ENCODE measurements at regions not wholly inside any gene's neighbourhood (a gene's known extent, or its start where the extent isn't known, plus 50 kb on each side); places are given as distances from the start of the nearest gene placed in this dataset.

DNA sequence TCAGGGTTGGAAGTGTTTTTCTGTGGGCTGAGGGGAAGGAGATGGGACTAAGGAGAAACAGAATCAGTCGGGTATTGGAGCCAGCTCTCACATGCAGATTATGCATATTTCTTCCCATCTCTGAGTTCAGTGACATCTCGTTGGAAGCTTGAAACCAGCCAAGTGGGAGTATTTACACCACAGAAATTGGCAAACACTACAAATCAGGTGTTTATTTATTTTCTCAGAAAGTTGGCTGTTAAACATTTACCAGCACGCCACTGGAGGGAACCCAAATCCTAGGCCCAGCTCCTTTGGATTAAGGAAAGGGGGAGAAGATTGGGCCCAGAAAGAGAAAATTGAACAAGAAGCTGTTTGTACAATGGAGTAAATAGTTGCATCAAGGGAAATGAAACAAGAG, 72.1 kb upstream of the PITX1 start:
- no peak for TF ChIP-seq POLR2A (IDR thresholded peaks at IDR 0.05)
- TF ChIP-seq, protein P1, sequence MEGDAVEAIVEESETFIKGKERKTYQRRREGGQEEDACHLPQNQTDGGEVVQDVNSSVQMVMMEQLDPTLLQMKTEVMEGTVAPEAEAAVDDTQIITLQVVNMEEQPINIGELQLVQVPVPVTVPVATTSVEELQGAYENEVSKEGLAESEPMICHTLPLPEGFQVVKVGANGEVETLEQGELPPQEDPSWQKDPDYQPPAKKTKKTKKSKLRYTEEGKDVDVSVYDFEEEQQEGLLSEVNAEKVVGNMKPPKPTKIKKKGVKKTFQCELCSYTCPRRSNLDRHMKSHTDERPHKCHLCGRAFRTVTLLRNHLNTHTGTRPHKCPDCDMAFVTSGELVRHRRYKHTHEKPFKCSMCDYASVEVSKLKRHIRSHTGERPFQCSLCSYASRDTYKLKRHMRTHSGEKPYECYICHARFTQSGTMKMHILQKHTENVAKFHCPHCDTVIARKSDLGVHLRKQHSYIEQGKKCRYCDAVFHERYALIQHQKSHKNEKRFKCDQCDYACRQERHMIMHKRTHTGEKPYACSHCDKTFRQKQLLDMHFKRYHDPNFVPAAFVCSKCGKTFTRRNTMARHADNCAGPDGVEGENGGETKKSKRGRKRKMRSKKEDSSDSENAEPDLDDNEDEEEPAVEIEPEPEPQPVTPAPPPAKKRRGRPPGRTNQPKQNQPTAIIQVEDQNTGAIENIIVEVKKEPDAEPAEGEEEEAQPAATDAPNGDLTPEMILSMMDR (IDR thresholded peaks at IDR 0.05) = no peak

Data from lower leg skin (tissue), 3 donors.